H1 (cell line): ENCODE measurements at regions not wholly inside any gene's neighbourhood (a gene's known extent, or its start where the extent isn't known, plus 50 kb on each side); places are given as distances from the start of the nearest gene placed in this dataset.

Experiments used
- CTCF ChIA-PET: fragments of 300-600 bp; sonication (Branson Sonifier 250); formaldehyde crosslinking; loops from one replicate; lab custom pipeline; 2021; ENCODE audit not compliant: partially characterized antibody; lab: Charles Lee
- POLR2A ChIA-PET: fragments of 300-600 bp; sonication (Branson Sonifier 250); formaldehyde crosslinking; loops from one replicate; lab custom pipeline; 2021; ENCODE audit warnings: inconsistent platforms; ENCODE audit not compliant: partially characterized antibody; lab: Charles Lee
- DNase-seq, 2 experiments: peaks; one replicate each; pipeline versions ENCODE4 v3.0.0 to v3.0.0-alpha.2; 2010 to 2022; ENCODE audit warnings: low spot score in 2 of 2, low read depth in 1 of 2, mixed read lengths in 1 of 2
- FAIRE-seq: peaks from 2 replicates; lab custom pipeline; 2011; peaks lifted over from hg19 to GRCh38; lab: Jason Lieb, UNC
- H2AFZ ChIP-seq: 2 replicates; pipeline ENCODE4 v1.8.1; 2012; ENCODE audit warnings: low read length, inconsistent platforms
- H2AK5ac ChIP-seq: 2 replicates; pipeline ENCODE4 v1.6.1; 2013; ENCODE audit warnings: low read depth, low read length
- H2BK120ac ChIP-seq: replicated peaks from 2 replicates; pipeline ENCODE3; 2013; ENCODE audit warnings: low read depth, low read length, inconsistent platforms
- H2BK12ac ChIP-seq: 2 replicates; pipeline ENCODE4 v1.6.1; 2013; ENCODE audit warnings: low read depth, low read length
- H2BK15ac ChIP-seq: 2 replicates; pipeline ENCODE4 v1.6.1; 2013; ENCODE audit warnings: low read length
- H2BK20ac ChIP-seq: 2 replicates; pipeline ENCODE4 v1.6.1; 2013; ENCODE audit warnings: low read length
- H2BK5ac ChIP-seq: 2 replicates; pipeline ENCODE4 v1.6.1; 2013; ENCODE audit warnings: low read depth, low read length
- H3K14ac ChIP-seq: 2 replicates; pipeline ENCODE4 v1.6.1; 2013; ENCODE audit warnings: inconsistent platforms; ENCODE audit not compliant: insufficient read length
- H3K18ac ChIP-seq: 2 replicates; pipeline ENCODE4 v1.6.1; 2013; ENCODE audit warnings: low read length; ENCODE audit errors: extremely low read depth
- H3K23ac ChIP-seq: 2 replicates; pipeline ENCODE4 v1.6.1; 2013; ENCODE audit warnings: inconsistent platforms; ENCODE audit not compliant: insufficient read length
- H3K23me2 ChIP-seq: 2 replicates; pipeline ENCODE4 v1.6.1; 2013; ENCODE audit warnings: low read depth, low read length
- H3K27ac ChIP-seq: 2 replicates; pipeline ENCODE4 v1.6.1; 2011; ENCODE audit warnings: low read depth, low read length, inconsistent platforms
- H3K27me3 ChIP-seq, 4 experiments: replicated peaks in 1 of 4; 1 replicate in 1 of 4; 2 replicates in 3 of 4; pipeline versions ENCODE4 v1.6.1 to v1.8.1; 2011 to 2013; ENCODE audit warnings: low read length in 3 of 4, mild to moderate bottlenecking in 3 of 4, inconsistent platforms in 2 of 4, mixed read lengths in 2 of 4, moderate library complexity in 1 of 4; ENCODE audit not compliant: control insufficient read depth in 3 of 4, insufficient read depth in 3 of 4; ENCODE audit errors: extremely low read depth in 1 of 4
- H3K36me3 ChIP-seq, 4 experiments: 2 replicates each; pipeline versions ENCODE4 v1.6.1 to v1.8.1; 2011 to 2013; ENCODE audit warnings: mild to moderate bottlenecking in 4 of 4, low read length in 3 of 4, moderate library complexity in 2 of 4, control low read depth in 1 of 4, inconsistent platforms in 1 of 4; ENCODE audit not compliant: insufficient read depth in 4 of 4, control insufficient read depth in 2 of 4
- H3K4ac ChIP-seq: replicated peaks from 2 replicates; pipeline ENCODE3; 2013; ENCODE audit warnings: low read length, low read depth, mixed read lengths, inconsistent platforms; ENCODE audit not compliant: insufficient read length
- H3K4me1 ChIP-seq, 4 experiments: replicated peaks in 1 of 4; 1 replicate in 1 of 4; 2 replicates in 3 of 4; pipeline versions ENCODE4 v1.6.1 to v1.8.1; 2011 to 2013; ENCODE audit warnings: low read length in 3 of 4, inconsistent platforms in 2 of 4, mixed read lengths in 1 of 4; ENCODE audit not compliant: insufficient read depth in 4 of 4, control insufficient read depth in 3 of 4
- H3K4me2 ChIP-seq, 2 experiments: 2 replicates each; pipeline versions ENCODE4 v1.6.1 to v1.8.1; 2011 to 2013; ENCODE audit warnings: low read depth in 2 of 2, low read length in 2 of 2, control low read depth in 1 of 2, inconsistent platforms in 1 of 2, mild to moderate bottlenecking in 1 of 2; ENCODE audit not compliant: insufficient read depth in 1 of 2
- H3K4me3 ChIP-seq, 4 experiments: fragments of 200-600, 300-600 bp in 1 of 4; sonication (generic), shearing (Covaris generic), sonication (Bioruptor Twin) in 1 of 4; 2 replicates each; pipeline versions ENCODE4 v1.5.1 to v1.8.1; 2011 to 2016; ENCODE audit warnings: low read length in 4 of 4, low read depth in 3 of 4, control low read depth in 2 of 4, inconsistent platforms in 2 of 4, mild to moderate bottlenecking in 2 of 4, mixed read lengths in 1 of 4, moderate library complexity in 1 of 4; ENCODE audit not compliant: insufficient read depth in 2 of 4; ENCODE audit errors: extremely low read depth in 1 of 4
- H3K56ac ChIP-seq: replicated peaks from 2 replicates; pipeline ENCODE3; 2013; ENCODE audit warnings: low read depth, mild to moderate bottlenecking, mixed read lengths, low read length, inconsistent platforms; ENCODE audit not compliant: insufficient read length
- H3K79me1 ChIP-seq: 2 replicates; pipeline ENCODE4 v1.6.1; 2013; ENCODE audit warnings: low read depth, low read length, control low read depth
- H3K79me2 ChIP-seq, 2 experiments: 2 replicates each; pipeline versions ENCODE4 v1.6.1 to v1.8.1; 2012 to 2013; ENCODE audit warnings: low read length in 2 of 2, mild to moderate bottlenecking in 2 of 2, inconsistent platforms in 1 of 2; ENCODE audit not compliant: insufficient read depth in 2 of 2, control insufficient read depth in 1 of 2
- H3K9ac ChIP-seq, 4 experiments: replicated peaks in 1 of 4; 1 replicate in 1 of 4; 2 replicates in 3 of 4; pipeline versions ENCODE4 v1.6.1 to v1.8.1; 2011 to 2013; ENCODE audit warnings: low read depth in 3 of 4, low read length in 3 of 4, control low read depth in 2 of 4, mild to moderate bottlenecking in 2 of 4, moderate library complexity in 2 of 4, inconsistent platforms in 1 of 4; ENCODE audit errors: extremely low read depth in 1 of 4
- H3K9me3 ChIP-seq, 2 experiments: 2 replicates each; pipeline versions ENCODE4 v1.6.1 to v1.8.1; 2012 to 2013; ENCODE audit warnings: mild to moderate bottlenecking in 2 of 2, moderate library complexity in 2 of 2, control low read depth in 1 of 2, inconsistent platforms in 1 of 2, low read depth in 1 of 2, low read length in 1 of 2, mixed read lengths in 1 of 2; ENCODE audit not compliant: insufficient read depth in 2 of 2
- H4K20me1 ChIP-seq, 2 experiments: replicated peaks in 1 of 2; 2 replicates each; pipeline versions ENCODE3 to v1.8.1; 2011 to 2013; ENCODE audit warnings: inconsistent platforms in 2 of 2, low read length in 2 of 2, mild to moderate bottlenecking in 1 of 2; ENCODE audit not compliant: insufficient read depth in 2 of 2, control insufficient read depth in 1 of 2
- H4K5ac ChIP-seq: 2 replicates; pipeline ENCODE4 v1.6.1; 2013; ENCODE audit warnings: low read length, low read depth, mixed read lengths, inconsistent platforms; ENCODE audit not compliant: insufficient read length
- H4K8ac ChIP-seq: 2 replicates; pipeline ENCODE4 v1.8.0; 2013; ENCODE audit warnings: mild to moderate bottlenecking, moderate library complexity, low read length, inconsistent platforms; ENCODE audit not compliant: insufficient read depth; ENCODE audit errors: extremely low read depth
- H4K91ac ChIP-seq: replicated peaks from 2 replicates; pipeline ENCODE3; 2013; ENCODE audit warnings: low read length, mixed read lengths, inconsistent platforms; ENCODE audit not compliant: insufficient read length
- CTBP2 ChIP-seq: IDR thresholded peaks from 2 replicates; pipeline ENCODE4 v1.7.0; 2011; ENCODE audit warnings: borderline replicate concordance, mild to moderate bottlenecking, moderate library complexity, mixed read lengths, low read length; ENCODE audit not compliant: insufficient read depth, insufficient read length
- MAX ChIP-seq: IDR thresholded peaks from 2 replicates; pipeline ENCODE4 v1.6.1; 2012; ENCODE audit warnings: inconsistent platforms
- WGBS, 2 experiments: shearing (Covaris generic) in 1 of 2; methylation state at CpG; one replicate each; pipeline versions ENCODE4 v1.1.6 to v1.1.7; 2013 to 2015; ENCODE audit warnings: low lambda C conversion rate in 2 of 2, mixed read lengths in 2 of 2, inconsistent platforms in 1 of 2, low coverage in 1 of 2, missing lambda C conversion rate in 1 of 2; ENCODE audit not compliant: insufficient replicate concordance in 2 of 2, insufficient coverage in 1 of 2, insufficient read length in 1 of 2; ENCODE audit errors: extremely low coverage in 1 of 2, missing lambda C conversion rate in 1 of 2; 5-methylcytosine and 5-hydroxymethylcytosine counted together

GRCh38 chr15:61681676-61682075 is 378.6 kb downstream of the VPS13C start:
- Histone ChIP-seq H3K27me3 (no peaks in the 10 kb centered on the region; a peak in 1 of 7 replicates), H2AFZ (peak overlapping the region; percentile 16; the same call in 1 of the 2 replicates), H2BK120ac (no peak overlapping the region), H3K36me3 (no peaks in the 10 kb centered on the region), H3K14ac (no peak overlapping the region)
- WGBS, 2 experiments, result 55% methylated on average over 2 of the region's 2 CpGs; no CpG with 5 or more reads in 1 of the 2 experiments
- TF ChIP-seq CTBP2 (no peak), MAX (no peak)
- TF ChIP-seq, all 59 proteins: peak for 0
- H3K79me1 ChIP-seq, result no peaks in the 10 kb centered on the region
- no peak overlapping the region for H3K9ac ChIP-seq
- H4K20me1 ChIP-seq, result no peaks in the 10 kb centered on the region
- no peak overlapping the region for H3K23ac ChIP-seq
- ChIA-PET CTCF (interaction anchor here (0.6 kb wide), 1 partner anchor 203 kb away, joined by 4 read pairs; no protein-coding TSS in a partner anchor), POLR2A (no interaction called here)
- DNase-seq (no peak), FAIRE-seq (no peak)
- H2AK5ac ChIP-seq, result peak overlapping the region; percentile 4; the same call in 1 of the 2 replicates
- H2BK12ac ChIP-seq, result peak overlapping the region; percentile 88; the same call in 1 of the 2 replicates
- no peak overlapping the region for H3K4ac ChIP-seq
- no peaks in the 10 kb centered on the region for H3K9me3 ChIP-seq
- no peak overlapping the region for H3K4me2 ChIP-seq
- no peaks in the 10 kb centered on the region for H3K23me2 ChIP-seq
- no peak overlapping the region for H3K56ac ChIP-seq
- peak overlapping the region; percentile 42; the same call in 1 of the 2 replicates for H3K18ac ChIP-seq
- no peak overlapping the region for H4K8ac ChIP-seq
- no peak overlapping the region for H3K27ac ChIP-seq
- peaks cover 1 to 7% (median 5%) of the 10 kb centered on the region in 4 experiments; a peak in 4 of 7 replicates for H3K4me1 ChIP-seq
- H2BK15ac ChIP-seq, result no peak overlapping the region; the same call in 1 of the 2 replicates
- H2BK20ac ChIP-seq, result peak overlapping the region; percentile 9; the same call in 1 of the 2 replicates
- no peak overlapping the region for H4K91ac ChIP-seq
- peak overlapping the region; percentile 67 for H2BK5ac ChIP-seq
- no peaks in the 10 kb centered on the region for H3K79me2 ChIP-seq
- no peak overlapping the region for H4K5ac ChIP-seq
- no peak overlapping the region for H3K4me3 ChIP-seq
